Hepatocyte (in vitro differentiated cells): ENCODE measurements at regions not wholly inside any gene's neighbourhood (a gene's known extent, or its start where the extent isn't known, plus 50 kb on each side); places are given as distances from the start of the nearest gene placed in this dataset.

ENCODE experiments used
- EZH2 ChIP-seq: fragments of 200-600 bp; sonication (generic); IDR thresholded peaks from 2 replicates; pipeline ENCODE4 v1.6.1; 2016; ENCODE audit warnings: antibody characterized with exemption, mild to moderate bottlenecking, borderline replicate concordance
- EZH2phosphoT487 ChIP-seq: fragments of 200-600 bp; sonication (generic); IDR thresholded peaks from one replicate; pipeline ENCODE4 v1.6.1; 2018; ENCODE audit warnings: antibody characterized with exemption, mild to moderate bottlenecking, low read depth, moderate library complexity; ENCODE audit not compliant: unreplicated experiment, severe bottlenecking
- TF ChIP-seq, protein P1 (sequence below): fragments of 200-600 bp; sonication (generic); IDR thresholded peaks from 2 replicates; pipeline ENCODE4 v1.5.1; 2016; ENCODE audit warnings: antibody characterized with exemption, mild to moderate bottlenecking; ENCODE audit not compliant: poor library complexity

DNA sequence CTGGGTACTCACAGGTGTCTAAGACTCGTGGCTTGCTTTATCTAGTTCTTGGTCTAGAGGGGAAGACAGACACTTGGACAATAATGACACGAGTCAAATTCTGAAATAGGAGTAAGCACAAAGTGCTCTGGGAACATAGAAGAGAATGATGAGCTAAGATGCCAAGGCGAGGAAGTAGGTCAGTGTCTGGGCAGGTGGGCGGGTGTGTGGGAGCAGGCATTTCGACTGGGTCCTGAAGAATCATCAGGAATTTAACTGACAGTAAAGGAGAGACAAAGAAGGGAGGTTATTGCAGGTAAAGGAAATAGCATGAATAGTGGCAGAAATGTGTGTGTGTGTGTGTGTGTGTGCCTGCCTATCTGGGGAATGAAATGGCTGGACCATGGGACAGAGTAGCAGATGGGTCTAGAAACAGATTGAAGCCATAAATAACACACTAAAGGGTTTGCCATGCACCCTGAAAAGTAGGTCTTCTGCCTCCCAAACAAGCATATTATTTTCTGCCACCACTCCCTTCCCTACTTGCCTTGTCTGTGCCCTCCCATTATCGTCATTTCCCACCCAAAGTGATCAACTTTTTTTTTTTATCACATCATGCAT is 58.4 kb upstream of the SLC25A43 start:
- TF ChIP-seq, protein P1, sequence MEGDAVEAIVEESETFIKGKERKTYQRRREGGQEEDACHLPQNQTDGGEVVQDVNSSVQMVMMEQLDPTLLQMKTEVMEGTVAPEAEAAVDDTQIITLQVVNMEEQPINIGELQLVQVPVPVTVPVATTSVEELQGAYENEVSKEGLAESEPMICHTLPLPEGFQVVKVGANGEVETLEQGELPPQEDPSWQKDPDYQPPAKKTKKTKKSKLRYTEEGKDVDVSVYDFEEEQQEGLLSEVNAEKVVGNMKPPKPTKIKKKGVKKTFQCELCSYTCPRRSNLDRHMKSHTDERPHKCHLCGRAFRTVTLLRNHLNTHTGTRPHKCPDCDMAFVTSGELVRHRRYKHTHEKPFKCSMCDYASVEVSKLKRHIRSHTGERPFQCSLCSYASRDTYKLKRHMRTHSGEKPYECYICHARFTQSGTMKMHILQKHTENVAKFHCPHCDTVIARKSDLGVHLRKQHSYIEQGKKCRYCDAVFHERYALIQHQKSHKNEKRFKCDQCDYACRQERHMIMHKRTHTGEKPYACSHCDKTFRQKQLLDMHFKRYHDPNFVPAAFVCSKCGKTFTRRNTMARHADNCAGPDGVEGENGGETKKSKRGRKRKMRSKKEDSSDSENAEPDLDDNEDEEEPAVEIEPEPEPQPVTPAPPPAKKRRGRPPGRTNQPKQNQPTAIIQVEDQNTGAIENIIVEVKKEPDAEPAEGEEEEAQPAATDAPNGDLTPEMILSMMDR: no peak
- TF ChIP-seq EZH2 (no peak), EZH2phosphoT487 (no peak)
